HL-60 (cell line): ENCODE measurements at regions not wholly inside any gene's neighbourhood (a gene's known extent, or its start where the extent isn't known, plus 50 kb on each side); places are given as distances from the start of the nearest gene placed in this dataset.

Experiments used
- DNase-seq, 2 experiments: peaks; one replicate each; pipeline ENCODE4 v3.0.0-alpha.2; 2010 to 2020; ENCODE audit warnings: low read depth in 1 of 2, low spot score in 1 of 2
- H3K27ac ChIP-seq: fragments of 250-450 bp; sonication (Bioruptor Pico); replicated peaks from 2 replicates; pipeline ENCODE4 v1.5.1; 2020; ENCODE audit warnings: mild to moderate bottlenecking, moderate library complexity
- H3K27me3 ChIP-seq: fragments of 250-450 bp; sonication (Bioruptor Pico); 2 replicates; pipeline ENCODE4 v1.5.1; 2021; ENCODE audit warnings: mild to moderate bottlenecking, moderate library complexity; ENCODE audit not compliant: insufficient read depth, poor library complexity, severe bottlenecking
- H3K4me3 ChIP-seq: replicated peaks from 2 replicates; pipeline ENCODE4 v1.5.1; 2011; ENCODE audit warnings: mild to moderate bottlenecking, control low read depth, low read length; ENCODE audit not compliant: insufficient read depth
- GABPA ChIP-seq: IDR thresholded peaks from 2 replicates; pipeline ENCODE4 v1.6.1; 2012; ENCODE audit warnings: low read depth
- POLR2AphosphoS5 ChIP-seq: IDR thresholded peaks from 2 replicates; pipeline ENCODE4 v1.6.1; 2012; ENCODE audit warnings: low read depth
- SPI1 ChIP-seq: IDR thresholded peaks from 2 replicates; pipeline ENCODE4 v1.6.1; 2012; ENCODE audit warnings: low read depth, mild to moderate bottlenecking, borderline replicate concordance
- TF ChIP-seq, protein P1 (sequence below): IDR thresholded peaks from one replicate; pipeline ENCODE4 v1.5.1; 2011; ENCODE audit warnings: low read length, control low read depth, inconsistent platforms; ENCODE audit not compliant: insufficient read depth
- TF ChIP-seq, protein P2 (sequence below): IDR thresholded peaks from 2 replicates; pipeline ENCODE4 v1.6.1; 2012; ENCODE audit warnings: low read depth; ENCODE audit not compliant: insufficient replicate concordance

- no peak overlapping the region for H3K27ac ChIP-seq
- TF ChIP-seq SPI1 (no peak), POLR2AphosphoS5 (no peak), GABPA (no peak)
- TF ChIP-seq, protein P1, sequence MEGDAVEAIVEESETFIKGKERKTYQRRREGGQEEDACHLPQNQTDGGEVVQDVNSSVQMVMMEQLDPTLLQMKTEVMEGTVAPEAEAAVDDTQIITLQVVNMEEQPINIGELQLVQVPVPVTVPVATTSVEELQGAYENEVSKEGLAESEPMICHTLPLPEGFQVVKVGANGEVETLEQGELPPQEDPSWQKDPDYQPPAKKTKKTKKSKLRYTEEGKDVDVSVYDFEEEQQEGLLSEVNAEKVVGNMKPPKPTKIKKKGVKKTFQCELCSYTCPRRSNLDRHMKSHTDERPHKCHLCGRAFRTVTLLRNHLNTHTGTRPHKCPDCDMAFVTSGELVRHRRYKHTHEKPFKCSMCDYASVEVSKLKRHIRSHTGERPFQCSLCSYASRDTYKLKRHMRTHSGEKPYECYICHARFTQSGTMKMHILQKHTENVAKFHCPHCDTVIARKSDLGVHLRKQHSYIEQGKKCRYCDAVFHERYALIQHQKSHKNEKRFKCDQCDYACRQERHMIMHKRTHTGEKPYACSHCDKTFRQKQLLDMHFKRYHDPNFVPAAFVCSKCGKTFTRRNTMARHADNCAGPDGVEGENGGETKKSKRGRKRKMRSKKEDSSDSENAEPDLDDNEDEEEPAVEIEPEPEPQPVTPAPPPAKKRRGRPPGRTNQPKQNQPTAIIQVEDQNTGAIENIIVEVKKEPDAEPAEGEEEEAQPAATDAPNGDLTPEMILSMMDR, result no peak
- TF ChIP-seq, protein P2, sequence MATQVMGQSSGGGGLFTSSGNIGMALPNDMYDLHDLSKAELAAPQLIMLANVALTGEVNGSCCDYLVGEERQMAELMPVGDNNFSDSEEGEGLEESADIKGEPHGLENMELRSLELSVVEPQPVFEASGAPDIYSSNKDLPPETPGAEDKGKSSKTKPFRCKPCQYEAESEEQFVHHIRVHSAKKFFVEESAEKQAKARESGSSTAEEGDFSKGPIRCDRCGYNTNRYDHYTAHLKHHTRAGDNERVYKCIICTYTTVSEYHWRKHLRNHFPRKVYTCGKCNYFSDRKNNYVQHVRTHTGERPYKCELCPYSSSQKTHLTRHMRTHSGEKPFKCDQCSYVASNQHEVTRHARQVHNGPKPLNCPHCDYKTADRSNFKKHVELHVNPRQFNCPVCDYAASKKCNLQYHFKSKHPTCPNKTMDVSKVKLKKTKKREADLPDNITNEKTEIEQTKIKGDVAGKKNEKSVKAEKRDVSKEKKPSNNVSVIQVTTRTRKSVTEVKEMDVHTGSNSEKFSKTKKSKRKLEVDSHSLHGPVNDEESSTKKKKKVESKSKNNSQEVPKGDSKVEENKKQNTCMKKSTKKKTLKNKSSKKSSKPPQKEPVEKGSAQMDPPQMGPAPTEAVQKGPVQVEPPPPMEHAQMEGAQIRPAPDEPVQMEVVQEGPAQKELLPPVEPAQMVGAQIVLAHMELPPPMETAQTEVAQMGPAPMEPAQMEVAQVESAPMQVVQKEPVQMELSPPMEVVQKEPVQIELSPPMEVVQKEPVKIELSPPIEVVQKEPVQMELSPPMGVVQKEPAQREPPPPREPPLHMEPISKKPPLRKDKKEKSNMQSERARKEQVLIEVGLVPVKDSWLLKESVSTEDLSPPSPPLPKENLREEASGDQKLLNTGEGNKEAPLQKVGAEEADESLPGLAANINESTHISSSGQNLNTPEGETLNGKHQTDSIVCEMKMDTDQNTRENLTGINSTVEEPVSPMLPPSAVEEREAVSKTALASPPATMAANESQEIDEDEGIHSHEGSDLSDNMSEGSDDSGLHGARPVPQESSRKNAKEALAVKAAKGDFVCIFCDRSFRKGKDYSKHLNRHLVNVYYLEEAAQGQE, result no peak
- H3K27me3 ChIP-seq, result peaks cover 2% of the 10 kb centered on the region
- no peak for DNase-seq
- no peak overlapping the region for H3K4me3 ChIP-seq
Observed at GRCh38 chr15:39075756-39076341, 505.0 kb upstream of the THBS1 start.

- no peak overlapping the region for H3K4me3 ChIP-seq
- no peak for DNase-seq
- peaks cover 2% of the 10 kb centered on the region for H3K27me3 ChIP-seq
- TF ChIP-seq, protein P1, result no peak
- TF ChIP-seq GABPA, result no peak
- TF ChIP-seq SPI1, result no peak
- TF ChIP-seq POLR2AphosphoS5, result no peak
- TF ChIP-seq, protein P2, result no peak
- H3K27ac ChIP-seq, result no peak overlapping the region
Observed at GRCh38 chr15:39078026-39078425, 502.9 kb upstream of the THBS1 start.

DNA sequence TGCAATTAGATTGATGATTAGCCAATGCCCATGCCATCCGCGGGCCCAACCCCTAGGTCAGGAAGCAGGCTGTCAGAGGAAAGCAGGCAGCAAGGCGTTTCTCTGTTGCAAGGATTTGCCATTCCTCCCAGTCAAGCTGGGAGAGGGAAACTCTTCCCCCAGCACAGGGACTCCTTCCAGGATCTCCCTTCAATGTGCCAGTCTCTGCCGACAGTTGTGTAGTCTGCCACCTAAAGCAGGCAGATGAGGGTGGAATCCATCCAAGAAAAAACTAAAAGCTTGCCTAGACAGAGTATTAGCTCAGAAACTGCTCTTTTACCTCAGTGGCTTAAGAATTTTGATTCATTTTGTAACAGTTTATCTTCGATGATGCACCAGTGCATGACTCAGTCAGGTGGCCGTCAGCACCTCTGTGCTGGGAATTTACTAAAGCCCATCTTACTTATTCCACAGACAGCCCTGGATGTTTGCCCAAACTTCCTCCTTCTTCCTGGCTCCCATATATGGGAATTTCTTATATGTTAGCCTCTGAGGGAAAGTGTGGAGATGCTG, 501.5 kb upstream of the THBS1 start:
- Histone ChIP-seq H3K27me3 (peaks cover 2% of the 10 kb centered on the region), H3K27ac (no peak overlapping the region), H3K4me3 (no peak overlapping the region)
- TF ChIP-seq SPI1 (no peak), GABPA (no peak), POLR2AphosphoS5 (no peak)
- TF ChIP-seq, protein P1, result no peak
- TF ChIP-seq, protein P2, result no peak
- DNase-seq, result no peak
